ENCODE measurements at regions not wholly inside any gene's neighbourhood (a gene's known extent, or its start where the extent isn't known, plus 50 kb on each side); places are given as distances from the start of the nearest gene placed in this dataset.

GRCh38 chr5:131019601-131020315 lies 145.3 kb downstream of the HINT1 start:
- no TSS peak for BruUV-seq (replicated peaks)
- H3K9ac ChIP-seq (ENCODE audit: control insufficient read depth, insufficient read depth, low read length): no peak overlapping the region
- POLR2A ChIA-PET: interaction anchor here (0.5 kb wide), 1 partner anchor 769 kb away, joined by 4 read pairs; no protein-coding TSS in a partner anchor
- H3K9me3 ChIP-seq (replicated peaks; ENCODE audit: control insufficient read depth, insufficient read depth, low read length): no peaks in the 10 kb centered on the region
- ATAC-seq: peak; percentile 50
- H3K27me3 ChIP-seq (replicated peaks in 1 of 2; ENCODE audit: control insufficient read depth in 2 of 2, insufficient read depth in 2 of 2, low read length in 1 of 2): no peaks in the 10 kb centered on the region
- H3K4me3 ChIP-seq: no peak overlapping the region
- no peaks in the 10 kb centered on the region for H3K36me3 ChIP-seq (ENCODE audit: control insufficient read depth in 2 of 2, insufficient read depth in 2 of 2, low read length in 1 of 2)
- intact Hi-C loops (cut with micrococcal nuclease; ENCODE audit: unreplicated experiment) (no loop called here), in situ Hi-C loops (cut with MboI) (no loop called here)
- RAD21 ChIA-PET (ENCODE audit: unreplicated experiment): no interaction called here
- no peaks in the 10 kb centered on the region for H4K20me1 ChIP-seq (ENCODE audit: control insufficient read depth, insufficient read depth)
- H3K27ac ChIP-seq (ENCODE audit: control insufficient read depth, insufficient read depth): no peak overlapping the region
- no peak for FAIRE-seq
- no peak overlapping the region for H3K4me2 ChIP-seq (ENCODE audit: control insufficient read depth, insufficient read depth)
- WGBS (ENCODE audit: insufficient coverage, insufficient replicate concordance, low lambda C conversion rate, missing lambda C conversion rate): 40% methylated on average over 6 of the region's 6 CpGs
- no peaks in the 10 kb centered on the region for H3K4me1 ChIP-seq (ENCODE audit: control insufficient read depth, insufficient read depth, low read length)
- H2AFZ ChIP-seq (ENCODE audit: control insufficient read depth, low read depth, low read length): no peak overlapping the region
- H3K79me2 ChIP-seq (ENCODE audit: control insufficient read depth, insufficient read depth, low read length): no peaks in the 10 kb centered on the region
- no peak for DNase-seq (ENCODE audit: low read depth, low spot score)
- TF ChIP-seq ZSCAN29 (IDR thresholded peaks at IDR 0.05): no peak
- TF ChIP-seq SMAD1 (IDR thresholded peaks at IDR 0.05; ENCODE audit: low read depth, partially characterized antibody): no peak
- no peak for TF ChIP-seq RUNX3 (IDR thresholded peaks at IDR 0.05; ENCODE audit: low read length)
- TF ChIP-seq ATF7 (IDR thresholded peaks at IDR 0.05; ENCODE audit: low read depth): no peak
- no peak for TF ChIP-seq SRF (IDR thresholded peaks at IDR 0.05; ENCODE audit: low read depth in 2 of 2, low read length in 2 of 2)
- no peak for TF ChIP-seq NFYA (IDR thresholded peaks at IDR 0.05; ENCODE audit: borderline replicate concordance, low read depth, low read length)
- TF ChIP-seq HSF1 (IDR thresholded peaks at IDR 0.05; ENCODE audit: low read depth, low read length): no peak
- no peak for TF ChIP-seq HDAC6 (IDR thresholded peaks at IDR 0.05; ENCODE audit: unreplicated experiment)
- no peak for TF ChIP-seq SIX5 (IDR thresholded peaks at IDR 0.05; ENCODE audit: low read depth, low read length, severe bottlenecking)
- TF ChIP-seq RB1 (IDR thresholded peaks at IDR 0.05; ENCODE audit: borderline replicate concordance): no peak
- no peak for TF ChIP-seq ZNF622 (IDR thresholded peaks at IDR 0.05)
- TF ChIP-seq CHD4 (IDR thresholded peaks at IDR 0.05): no peak
- no peak for TF ChIP-seq PAX5 (IDR thresholded peaks at IDR 0.05; ENCODE audit: borderline replicate concordance, low read depth, low read length)
- no peak for TF ChIP-seq ZBTB11 (CRISPR knock-in tag; IDR thresholded peaks at IDR 0.05)
- TF ChIP-seq SREBF1 (IDR thresholded peaks at IDR 0.05; ENCODE audit: low read length): no peak
- TF ChIP-seq BCL3 (IDR thresholded peaks at IDR 0.05; ENCODE audit: borderline replicate concordance, insufficient read depth, low read depth, low read length, poor library complexity, severe bottlenecking): no peak
- no peak for TF ChIP-seq GABPA (IDR thresholded peaks at IDR 0.05; ENCODE audit: low read depth)
- TF ChIP-seq KAT2A (conservative IDR thresholded peaks at IDR 0.05; ENCODE audit: control insufficient read depth, low read depth, low read length): no peak
- TF ChIP-seq FOXK2 (IDR thresholded peaks at IDR 0.05): no peak
- no peak for TF ChIP-seq NR2C2 (IDR thresholded peaks at IDR 0.05; ENCODE audit: borderline replicate concordance, control insufficient read depth, insufficient read length, low read depth)
- CTCF ChIA-PET: interaction anchor here (0.7 kb wide), 1 partner anchor 210 kb away, joined by 3 read pairs; no protein-coding TSS in a partner anchor
- SMC1A ChIA-PET (ENCODE audit: uncharacterized antibody, unreplicated experiment): no interaction called here
